HG02870 (cell line): ENCODE measurements at regions not wholly inside any gene's neighbourhood (a gene's known extent, or its start where the extent isn't known, plus 50 kb on each side); places are given as distances from the start of the nearest gene placed in this dataset.

Source experiments
- ATAC-seq: cut with Tn5 transposase; IDR thresholded peaks from one replicate; pipeline ENCODE4 v1.9.1; 2021; ENCODE audit warnings: mild to moderate bottlenecking, moderate library complexity; ENCODE audit not compliant: unreplicated experiment

DNA sequence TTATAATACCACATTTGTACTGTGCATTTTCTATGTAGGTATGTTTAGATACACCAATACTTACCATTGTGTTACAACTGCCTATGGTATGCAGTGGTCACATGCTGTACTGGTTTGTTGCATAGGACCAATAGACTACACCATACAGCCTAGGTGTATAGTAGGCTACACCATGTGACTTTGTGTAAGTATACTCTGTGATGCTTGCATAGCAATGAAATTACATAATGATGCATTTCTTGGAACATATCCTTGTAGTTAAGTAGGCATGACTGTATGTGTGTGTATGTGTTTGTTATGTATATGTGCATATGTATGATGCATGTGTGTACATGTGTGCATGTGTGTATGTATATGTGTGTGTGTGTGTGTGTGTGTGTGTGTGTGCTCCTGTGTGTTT, 157.6 kb downstream of the TDRD15 start:
- ATAC-seq: no peak

GRCh38 chr2:21281791-21282514, 158.2 kb downstream of the TDRD15 start:
- no peak for ATAC-seq

DNA sequence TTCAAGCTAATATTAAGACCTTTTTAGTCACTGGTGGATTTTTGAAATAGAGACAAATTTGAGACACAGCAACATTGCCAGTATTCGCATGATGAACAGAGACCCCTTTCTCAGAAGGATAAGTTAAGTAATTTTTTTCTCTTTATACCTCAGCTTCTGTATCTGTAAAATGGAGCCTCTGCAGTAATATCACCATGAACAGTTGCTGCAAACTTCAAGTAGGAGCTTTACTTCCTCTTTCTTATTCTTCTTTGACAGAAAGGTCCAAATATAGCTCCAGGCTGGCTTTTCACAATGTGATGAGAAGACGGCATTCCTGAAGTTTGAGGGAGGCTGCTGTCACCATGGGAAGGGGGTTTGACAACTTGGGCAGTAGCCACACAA, 158.7 kb downstream of the TDRD15 start:
- no peak for ATAC-seq

- no peak for ATAC-seq
Measured at GRCh38 chr2:21288299-21288698, 164.5 kb downstream of the TDRD15 start.

DNA sequence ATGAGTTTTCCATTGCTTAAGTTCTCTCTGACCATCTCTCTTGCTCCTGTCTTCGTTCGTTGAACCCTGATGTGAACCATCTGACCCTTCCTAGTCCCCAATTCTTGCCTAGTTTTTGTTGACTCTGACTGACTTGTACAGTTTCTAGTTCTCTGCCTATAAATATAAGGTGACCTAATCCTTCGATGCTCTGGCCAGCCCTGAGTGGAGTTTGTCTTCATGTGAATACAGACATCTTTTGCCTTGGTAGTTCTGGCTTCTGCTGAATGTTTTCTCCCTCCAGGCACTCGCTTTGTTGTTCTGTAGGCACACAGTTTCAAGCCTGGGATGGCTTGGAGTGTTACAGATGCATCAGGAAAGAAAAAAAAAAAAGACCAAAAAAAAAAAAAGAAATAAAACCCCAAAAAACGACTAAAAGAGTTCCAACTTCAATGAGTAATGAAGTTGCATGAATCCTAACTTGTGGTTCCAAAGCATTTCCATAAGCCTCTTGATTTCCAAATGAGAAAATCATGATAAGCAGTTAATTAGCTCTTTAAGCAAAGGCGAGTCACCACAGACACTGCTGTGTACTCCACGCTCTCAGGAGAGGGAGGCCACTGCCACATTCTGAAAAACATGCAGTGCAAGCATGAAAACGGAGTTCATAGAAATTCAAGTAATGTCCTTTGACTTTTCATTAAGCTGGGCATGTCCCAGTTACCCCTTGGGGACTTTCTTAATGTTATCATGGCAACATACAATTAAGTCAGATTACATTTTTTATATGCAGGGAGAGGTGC, 165.2 kb downstream of the TDRD15 start:
- no peak for ATAC-seq

DNA sequence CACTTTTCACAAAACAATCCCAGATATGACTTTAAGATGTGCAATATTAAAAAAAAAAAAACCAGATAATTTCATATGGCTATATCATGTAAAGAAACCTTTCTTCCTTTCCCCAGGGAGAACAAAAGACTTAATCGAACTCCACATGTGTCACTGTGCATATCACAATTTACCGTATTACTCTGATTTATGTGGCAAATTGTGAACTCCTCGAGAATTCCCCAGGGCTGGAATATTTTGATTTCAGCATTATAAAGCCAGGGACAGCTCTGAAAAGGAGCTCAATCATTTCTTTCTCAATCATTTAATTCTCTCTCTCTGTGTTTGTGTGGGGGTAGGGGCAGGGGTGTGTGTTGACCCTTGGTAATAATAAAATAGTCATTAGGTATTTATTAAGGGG, 165.8 kb downstream of the TDRD15 start:
- no peak for ATAC-seq

- no peak for ATAC-seq
Measured at GRCh38 chr2:21289989-21290388, 166.2 kb downstream of the TDRD15 start.

GRCh38 chr2:21291426-21291825, 167.7 kb downstream of the TDRD15 start:
- no peak for ATAC-seq

DNA sequence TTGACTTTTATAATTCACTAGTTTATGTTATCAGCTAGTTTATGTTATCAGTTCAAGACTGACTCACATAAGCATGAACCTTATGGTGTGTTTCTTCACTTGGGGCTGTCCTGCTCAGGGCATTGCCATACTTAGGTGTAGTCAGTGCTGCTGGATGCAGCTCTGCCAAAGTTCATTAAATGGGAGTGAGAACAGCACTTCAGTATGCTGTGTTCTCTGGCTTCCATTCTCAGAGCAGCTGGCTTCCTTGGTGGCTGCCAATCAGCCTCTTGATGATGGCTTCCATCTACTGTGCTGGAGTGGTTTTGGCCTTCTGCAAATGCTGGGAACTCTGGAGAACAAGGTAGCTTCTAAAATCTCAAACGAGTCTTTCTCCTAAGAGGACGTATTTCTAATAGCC, 170.7 kb downstream of the TDRD15 start:
- no peak for ATAC-seq

DNA sequence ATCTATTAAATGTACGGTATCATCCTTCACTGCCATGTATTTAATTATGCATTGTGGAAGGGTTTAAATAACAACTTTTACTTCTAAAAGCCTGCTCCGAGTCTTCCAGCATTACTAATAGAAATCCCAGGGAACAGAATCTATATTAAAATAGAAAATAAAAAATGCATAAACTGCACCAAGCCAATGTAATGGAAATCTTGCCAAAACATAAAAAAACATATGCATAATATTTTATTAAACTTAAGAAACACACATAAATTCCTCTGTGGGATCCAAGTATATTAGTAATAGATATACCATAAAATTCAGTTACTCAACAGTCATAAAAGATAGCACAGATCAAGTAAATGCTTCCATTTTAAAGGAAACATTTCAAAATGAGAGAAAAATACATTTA, 175.6 kb downstream of the TDRD15 start:
- no peak for ATAC-seq

DNA sequence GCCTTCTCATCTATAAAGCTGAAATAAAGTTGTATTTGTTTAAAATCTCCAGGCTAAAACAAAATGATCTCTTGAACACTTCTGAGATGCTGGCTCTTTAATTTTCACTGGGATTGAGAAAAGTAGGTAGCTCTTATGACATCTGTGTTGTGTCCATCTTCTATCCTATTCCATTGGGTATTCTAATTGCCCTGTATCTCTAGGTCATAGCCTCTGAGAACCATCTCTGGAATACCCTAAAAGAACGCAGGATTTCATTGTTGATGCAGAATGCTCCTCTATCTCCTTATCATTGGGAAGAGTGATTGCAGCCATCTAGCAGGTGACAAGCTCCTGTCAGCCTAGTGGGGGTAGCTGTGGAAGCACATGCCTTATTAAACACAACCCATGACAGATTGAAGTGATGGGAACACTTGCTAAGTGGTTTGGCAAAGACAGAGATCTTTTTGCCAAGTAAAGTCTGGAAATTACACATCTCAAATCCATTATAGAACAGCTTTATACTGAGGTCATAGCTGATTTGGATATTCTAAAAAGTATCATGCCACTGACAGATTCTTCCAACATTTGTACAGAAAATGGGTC, 178.2 kb downstream of the TDRD15 start:
- ATAC-seq: no peak

GRCh38 chr2:21303876-21304275, 180.1 kb downstream of the TDRD15 start:
- ATAC-seq: no peak

GRCh38 chr2:21305581-21305980, 181.8 kb downstream of the TDRD15 start:
- ATAC-seq: no peak

DNA sequence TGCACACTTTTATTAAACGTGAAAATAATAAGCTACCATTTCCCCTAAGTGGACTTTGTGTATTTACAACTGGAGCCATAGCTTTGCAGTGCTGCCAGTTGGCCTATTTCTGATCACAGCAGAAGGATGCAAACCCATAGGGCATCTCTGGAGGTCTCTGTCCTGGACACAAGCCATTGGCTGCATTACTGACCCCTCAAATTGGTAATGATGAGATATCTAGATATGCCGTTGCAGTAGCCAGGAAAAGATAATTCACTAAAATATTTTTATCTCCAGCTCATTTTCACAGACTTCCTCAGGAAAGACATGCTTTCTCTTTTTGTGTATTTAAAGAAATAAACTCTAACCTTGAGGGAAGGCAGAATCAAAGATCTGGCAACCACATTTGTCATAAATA, 182.5 kb downstream of the TDRD15 start:
- no peak for ATAC-seq

DNA sequence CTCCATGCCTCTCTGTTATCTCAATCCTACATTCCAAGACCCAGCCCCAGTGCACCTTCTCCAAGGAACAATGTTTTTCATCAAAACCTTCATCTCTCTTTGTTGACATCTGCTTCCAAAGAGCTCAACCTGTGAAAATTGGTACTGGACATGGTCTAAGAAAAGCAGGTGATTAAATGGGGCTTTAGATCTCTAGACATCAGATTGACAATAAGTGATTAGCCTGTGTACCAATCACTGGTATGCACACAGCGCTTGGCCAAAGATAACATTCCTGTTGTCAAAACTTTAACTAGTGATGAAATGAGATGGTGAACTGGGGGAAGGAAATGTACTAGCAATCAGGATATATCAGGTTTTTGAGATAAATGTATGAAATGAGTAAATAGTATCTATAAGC, 183.3 kb downstream of the TDRD15 start:
- ATAC-seq: no peak

- ATAC-seq: no peak
Measured at GRCh38 chr2:21310493-21310892, 186.7 kb downstream of the TDRD15 start.

DNA sequence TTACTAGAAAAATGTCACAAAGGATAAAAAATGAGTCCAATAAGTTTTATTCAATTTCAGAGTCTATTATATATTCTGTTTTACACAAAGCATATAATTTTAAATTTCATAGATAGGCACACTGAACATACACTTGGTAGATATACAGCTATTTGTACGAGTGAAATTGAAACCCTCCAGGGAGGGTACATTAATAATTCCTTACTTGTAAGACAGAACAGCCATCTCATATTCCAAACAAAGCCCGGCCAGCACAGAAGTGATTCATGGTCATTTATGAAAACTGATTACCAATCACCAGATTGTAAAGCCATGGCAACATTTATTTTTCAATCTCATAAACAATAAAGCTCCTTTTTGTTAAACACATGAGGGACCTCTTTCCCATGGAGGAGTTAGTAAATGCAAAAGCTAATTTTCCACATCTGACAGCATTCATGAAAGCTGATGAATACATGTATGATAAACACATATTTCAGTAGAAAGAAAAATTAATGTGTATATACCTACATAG, 190.6 kb downstream of the TDRD15 start:
- no peak for ATAC-seq

DNA sequence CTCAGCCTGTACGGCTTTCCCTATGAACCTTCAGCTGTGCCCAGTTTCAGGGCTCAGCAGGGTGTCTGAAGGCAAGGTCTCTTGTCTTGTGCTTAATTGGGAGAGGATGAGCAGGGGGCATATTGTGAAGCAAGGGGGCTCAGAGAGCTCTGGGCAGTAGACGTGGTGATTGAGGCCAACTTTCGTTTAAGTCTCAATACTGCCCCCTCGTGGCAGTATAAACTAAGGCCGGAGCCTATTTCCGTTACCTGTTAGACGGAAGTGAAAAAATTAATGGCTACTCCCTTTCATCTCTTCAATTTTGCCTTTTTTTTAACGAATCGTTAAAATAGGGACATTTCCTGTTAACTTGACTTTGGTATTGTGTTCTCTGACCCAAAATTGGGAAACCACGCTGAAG, 193.4 kb downstream of the TDRD15 start:
- ATAC-seq: peak; percentile 77

- no peak for ATAC-seq
Measured at GRCh38 chr2:21318263-21318662, 194.5 kb downstream of the TDRD15 start.

- no peak for ATAC-seq
Measured at GRCh38 chr2:21326152-21326551, 202.4 kb downstream of the TDRD15 start.

DNA sequence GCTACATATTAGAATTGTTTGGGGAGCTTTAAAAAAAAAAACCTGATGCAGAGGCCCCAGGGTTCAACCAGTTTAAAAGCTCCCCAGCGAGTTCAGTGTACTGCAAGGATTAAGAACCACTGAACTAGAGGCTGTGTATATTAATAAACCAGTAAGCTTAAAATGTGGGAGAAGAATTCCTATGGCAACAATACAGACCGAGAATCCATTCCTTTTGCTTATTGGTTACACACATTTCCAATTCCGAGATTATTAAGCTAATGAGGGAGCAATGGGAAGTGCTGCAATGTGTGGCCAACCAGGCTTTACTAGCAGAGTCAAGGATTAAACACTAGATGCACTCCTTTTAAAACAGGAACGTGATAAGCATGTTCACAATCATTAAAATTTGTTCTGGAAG, 204.4 kb downstream of the TDRD15 start:
- ATAC-seq: no peak

DNA sequence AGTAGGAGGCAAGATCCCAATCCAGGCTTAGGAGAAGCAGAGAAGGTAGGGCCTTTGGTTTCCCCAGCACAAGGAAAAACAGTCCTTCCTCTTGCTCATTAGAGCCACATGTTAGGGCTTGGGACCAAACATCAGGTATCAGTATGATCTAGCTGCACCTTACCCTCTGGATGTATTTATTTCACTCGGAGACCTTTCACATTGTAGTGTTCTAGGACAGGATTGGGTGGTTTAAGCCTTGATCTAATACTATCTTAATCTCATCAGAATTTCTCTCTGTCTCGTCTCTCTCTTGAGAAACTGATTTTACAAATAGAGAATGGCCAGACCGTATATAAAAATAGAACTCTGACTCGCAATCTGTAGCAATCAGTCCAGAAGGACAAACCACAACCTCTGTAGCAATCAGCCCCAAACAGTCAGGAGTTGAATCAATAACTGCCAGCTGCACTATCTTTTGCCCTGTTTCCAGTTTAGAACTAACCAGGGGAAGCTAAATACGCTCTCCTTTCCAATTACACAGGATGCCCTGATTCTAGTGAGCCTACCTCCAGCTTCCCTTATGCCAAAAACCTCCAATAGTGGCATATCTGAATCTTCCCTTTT, 207.1 kb downstream of the TDRD15 start:
- no peak for ATAC-seq
